ENCODE measurements at regions not wholly inside any gene's neighbourhood (a gene's known extent, or its start where the extent isn't known, plus 50 kb on each side); places are given as distances from the start of the nearest gene placed in this dataset.
A peak's percentile ranks its signal among the peaks of the same experiment; 100 is the strongest.

DNA sequence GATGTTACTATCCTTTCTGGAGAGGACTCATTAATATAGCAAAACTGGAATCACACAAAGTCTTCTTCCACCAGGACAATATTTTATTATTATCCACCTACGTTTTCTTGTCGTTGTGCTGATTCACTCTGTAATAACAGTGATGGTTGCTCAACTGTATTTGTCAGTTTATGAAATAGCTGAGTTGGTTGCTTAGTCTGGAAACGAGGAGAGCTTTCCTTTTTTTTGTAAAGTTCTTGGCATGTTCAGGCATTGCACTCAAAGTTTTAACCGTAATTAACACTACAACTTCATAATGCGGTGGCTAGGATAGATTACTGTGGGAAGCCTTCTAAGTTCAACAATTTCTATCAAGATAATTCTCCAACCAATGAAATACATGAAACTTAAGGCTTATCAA, 131.2 kb downstream of the RAP2B start:
- peak overlapping the region; percentile 49 for H3K4me2 ChIP-seq

DNA sequence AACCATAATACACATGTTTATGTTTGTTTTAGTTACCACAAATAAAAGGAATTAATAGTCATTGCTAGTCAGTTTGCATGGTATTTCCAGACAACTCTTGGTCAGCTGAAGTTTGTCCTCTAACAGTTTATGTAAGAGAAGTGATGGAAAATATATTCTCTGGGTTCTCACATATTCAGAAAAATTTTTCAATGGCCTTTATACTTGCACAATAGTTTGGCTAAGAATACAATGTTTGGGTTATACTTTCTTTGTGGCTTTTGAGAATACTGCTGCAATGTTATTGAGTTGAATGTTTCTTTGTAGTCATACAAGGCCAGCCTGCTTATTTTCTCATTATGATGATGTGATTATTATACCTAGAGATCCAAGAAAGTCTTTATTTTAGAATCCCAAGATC, 133.9 kb downstream of the RAP2B start:
- POLR2A ChIA-PET: no interaction called here
- no peak for FAIRE-seq
- CTCF ChIA-PET: no interaction called here

More for the DNA sequence above, 131.2 kb downstream of the RAP2B start:
- Histone ChIP-seq H3K27ac (peak overlapping the region; percentile 25 to 49; a peak in 4 of 6 replicates), H3K4me3 (no peak overlapping the region), H3K4me1 (peaks cover 19% of the 10 kb centered on the region; the same call in 2 of the 3 replicates), H3K9me3 (no peaks in the 10 kb centered on the region)
- CTCF ChIA-PET: interaction anchor here (1.7 kb wide), 1 partner anchor 13 kb away, joined by 3 read pairs; no protein-coding TSS in a partner anchor
- FAIRE-seq (peak; percentile 46), DNase-seq (ENCODE audit: low read depth in 1 of 2, low spot score in 1 of 2) (no peak), ATAC-seq (peak; percentile 52 to 59; a peak in 3 of 6 replicates)
- TF ChIP-seq, protein P1, sequence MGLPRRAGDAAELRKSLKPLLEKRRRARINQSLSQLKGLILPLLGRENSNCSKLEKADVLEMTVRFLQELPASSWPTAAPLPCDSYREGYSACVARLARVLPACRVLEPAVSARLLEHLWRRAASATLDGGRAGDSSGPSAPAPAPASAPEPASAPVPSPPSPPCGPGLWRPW (IDR thresholded peaks at IDR 0.05): no peak
- TF ChIP-seq CEBPB (IDR thresholded peaks at IDR 0.05): peak; percentile 14 to 54; a peak in 1 of 4 replicates
- POLR2A ChIA-PET: interaction anchor here (1.6 kb wide), 1 partner anchor 132 kb away, joined by 11 read pairs; no protein-coding TSS in a partner anchor
- WGBS (ENCODE audit: missing lambda C conversion rate): 33% methylated on average over 5 of the region's 5 CpGs

DNA sequence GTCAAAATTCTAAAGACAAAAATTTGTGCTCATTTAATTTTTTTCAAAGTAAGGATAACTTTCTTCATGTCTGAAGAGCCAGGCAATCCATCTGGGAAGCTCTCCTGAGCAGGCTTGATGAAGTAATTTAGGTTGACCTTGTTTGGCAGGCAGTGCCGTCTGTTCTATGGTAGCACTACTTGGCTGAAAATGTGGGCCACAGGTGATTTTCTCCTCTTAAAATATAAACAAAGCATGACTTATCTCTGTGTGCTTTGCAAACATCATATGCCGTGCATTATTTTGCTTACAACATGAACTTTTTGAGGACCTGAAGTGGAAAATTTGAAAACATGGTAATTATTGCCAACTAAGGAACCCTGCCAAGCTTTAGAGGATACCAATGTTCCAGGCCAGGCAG, 143.2 kb downstream of the RAP2B start:
- no peaks in the 10 kb centered on the region for H3K4me1 ChIP-seq
- TF ChIP-seq RARB (CRISPR knock-in tag; IDR thresholded peaks at IDR 0.05): no peak
- no peak for DNase-seq (ENCODE audit: low read depth in 1 of 2, low spot score in 1 of 2)
- FAIRE-seq: no peak
- 38% methylated on average over 2 of the region's 2 CpGs for WGBS (ENCODE audit: missing lambda C conversion rate)
- H3K27ac ChIP-seq: no peak overlapping the region
- ChIA-PET POLR2A (no interaction called here), CTCF (no interaction called here)
- H3K4me3 ChIP-seq: no peak overlapping the region
- no peaks in the 10 kb centered on the region for H3K9me3 ChIP-seq
- ATAC-seq: no peak
- H3K4me2 ChIP-seq: no peak overlapping the region

More for the DNA sequence above, 133.9 kb downstream of the RAP2B start:
- ATAC-seq (no peak), DNase-seq (ENCODE audit: low read depth in 1 of 2, low spot score in 1 of 2) (no peak)
- Histone ChIP-seq H3K27ac (no peak overlapping the region), H3K4me3 (no peak overlapping the region), H3K9me3 (no peaks in the 10 kb centered on the region), H3K4me2 (no peak overlapping the region), H3K4me1 (peaks cover 9% of the 10 kb centered on the region; the same call in 1 of the 3 replicates)
- TF ChIP-seq, protein P2, sequence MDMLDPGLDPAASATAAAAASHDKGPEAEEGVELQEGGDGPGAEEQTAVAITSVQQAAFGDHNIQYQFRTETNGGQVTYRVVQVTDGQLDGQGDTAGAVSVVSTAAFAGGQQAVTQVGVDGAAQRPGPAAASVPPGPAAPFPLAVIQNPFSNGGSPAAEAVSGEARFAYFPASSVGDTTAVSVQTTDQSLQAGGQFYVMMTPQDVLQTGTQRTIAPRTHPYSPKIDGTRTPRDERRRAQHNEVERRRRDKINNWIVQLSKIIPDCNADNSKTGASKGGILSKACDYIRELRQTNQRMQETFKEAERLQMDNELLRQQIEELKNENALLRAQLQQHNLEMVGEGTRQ (IDR thresholded peaks at IDR 0.05): no peak
- TF ChIP-seq RARB (CRISPR knock-in tag; IDR thresholded peaks at IDR 0.05) (no peak), POLR2AphosphoS2 (conservative IDR thresholded peaks at IDR 0.05; ENCODE audit: low read length) (no peak), JUN (IDR thresholded peaks at IDR 0.05) (no peak), POLR2A (IDR thresholded peaks at IDR 0.05; ENCODE audit: low read length) (no peak), BHLHE40 (IDR thresholded peaks at IDR 0.05; ENCODE audit: low read depth, low read length) (no peak), MAZ (IDR thresholded peaks at IDR 0.05; ENCODE audit: borderline replicate concordance, low read depth, low read length) (no peak), RFX5 (IDR thresholded peaks at IDR 0.05) (no peak), EHF (CRISPR knock-in tag; IDR thresholded peaks at IDR 0.05) (no peak), ZNF302 (CRISPR knock-in tag; IDR thresholded peaks at IDR 0.05) (no peak), SMC3 (IDR thresholded peaks at IDR 0.05) (no peak), KDM5A (IDR thresholded peaks at IDR 0.05) (no peak)
- TF ChIP-seq, protein P3, sequence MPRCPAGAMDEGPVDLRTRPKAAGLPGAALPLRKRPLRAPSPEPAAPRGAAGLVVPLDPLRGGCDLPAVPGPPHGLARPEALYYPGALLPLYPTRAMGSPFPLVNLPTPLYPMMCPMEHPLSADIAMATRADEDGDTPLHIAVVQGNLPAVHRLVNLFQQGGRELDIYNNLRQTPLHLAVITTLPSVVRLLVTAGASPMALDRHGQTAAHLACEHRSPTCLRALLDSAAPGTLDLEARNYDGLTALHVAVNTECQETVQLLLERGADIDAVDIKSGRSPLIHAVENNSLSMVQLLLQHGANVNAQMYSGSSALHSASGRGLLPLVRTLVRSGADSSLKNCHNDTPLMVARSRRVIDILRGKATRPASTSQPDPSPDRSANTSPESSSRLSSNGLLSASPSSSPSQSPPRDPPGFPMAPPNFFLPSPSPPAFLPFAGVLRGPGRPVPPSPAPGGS (IDR thresholded peaks at IDR 0.05): no peak

DNA sequence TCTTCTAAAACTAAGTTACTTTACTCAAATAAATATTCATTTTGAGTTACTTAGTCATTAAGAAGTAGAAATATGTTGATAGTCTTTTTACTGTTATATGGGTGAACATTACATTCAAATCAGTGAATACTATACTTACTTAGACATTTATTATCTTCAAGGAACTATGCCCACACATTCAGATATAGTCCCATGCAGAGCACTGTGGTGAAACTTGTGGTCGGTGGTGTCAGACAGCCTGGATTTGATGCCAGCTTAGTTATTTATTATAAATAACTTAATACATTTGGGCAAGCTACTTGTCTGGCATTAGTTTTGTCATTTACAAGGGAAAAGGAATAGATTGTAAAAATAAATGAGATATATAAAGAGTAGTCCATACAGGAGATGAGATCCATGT, 149.5 kb downstream of the RAP2B start:
- ChIA-PET POLR2A (interaction anchor here (0.7 kb wide), 1 partner anchor 50 kb away, joined by 5 read pairs; no protein-coding TSS in a partner anchor), CTCF (no interaction called here)
- Histone ChIP-seq H3K4me3 (no peak overlapping the region), H3K4me1 (0 out of 3 replicates have a peak, but pooled peaks cover 2% of the 10 kb centered on the region), H3K27ac (no peak overlapping the region), H3K9me3 (no peaks in the 10 kb centered on the region), H3K4me2 (no peak overlapping the region)
- no peak for FAIRE-seq
- 88% methylated on average over 1 of the region's 1 CpG for WGBS (ENCODE audit: missing lambda C conversion rate)
- TF ChIP-seq TP53 (CRISPR knock-in tag; IDR thresholded peaks at IDR 0.05) (no peak), FOXS1 (CRISPR knock-in tag; IDR thresholded peaks at IDR 0.05) (no peak), ZNF302 (CRISPR knock-in tag; IDR thresholded peaks at IDR 0.05) (no peak), SMC3 (IDR thresholded peaks at IDR 0.05) (no peak), JUN (IDR thresholded peaks at IDR 0.05) (no peak), NR3C1 (IDR thresholded peaks at IDR 0.05) (no peak), BHLHE40 (IDR thresholded peaks at IDR 0.05; ENCODE audit: low read depth, low read length) (no peak), MAZ (IDR thresholded peaks at IDR 0.05; ENCODE audit: borderline replicate concordance, low read depth, low read length) (no peak)
- TF ChIP-seq, protein P4, sequence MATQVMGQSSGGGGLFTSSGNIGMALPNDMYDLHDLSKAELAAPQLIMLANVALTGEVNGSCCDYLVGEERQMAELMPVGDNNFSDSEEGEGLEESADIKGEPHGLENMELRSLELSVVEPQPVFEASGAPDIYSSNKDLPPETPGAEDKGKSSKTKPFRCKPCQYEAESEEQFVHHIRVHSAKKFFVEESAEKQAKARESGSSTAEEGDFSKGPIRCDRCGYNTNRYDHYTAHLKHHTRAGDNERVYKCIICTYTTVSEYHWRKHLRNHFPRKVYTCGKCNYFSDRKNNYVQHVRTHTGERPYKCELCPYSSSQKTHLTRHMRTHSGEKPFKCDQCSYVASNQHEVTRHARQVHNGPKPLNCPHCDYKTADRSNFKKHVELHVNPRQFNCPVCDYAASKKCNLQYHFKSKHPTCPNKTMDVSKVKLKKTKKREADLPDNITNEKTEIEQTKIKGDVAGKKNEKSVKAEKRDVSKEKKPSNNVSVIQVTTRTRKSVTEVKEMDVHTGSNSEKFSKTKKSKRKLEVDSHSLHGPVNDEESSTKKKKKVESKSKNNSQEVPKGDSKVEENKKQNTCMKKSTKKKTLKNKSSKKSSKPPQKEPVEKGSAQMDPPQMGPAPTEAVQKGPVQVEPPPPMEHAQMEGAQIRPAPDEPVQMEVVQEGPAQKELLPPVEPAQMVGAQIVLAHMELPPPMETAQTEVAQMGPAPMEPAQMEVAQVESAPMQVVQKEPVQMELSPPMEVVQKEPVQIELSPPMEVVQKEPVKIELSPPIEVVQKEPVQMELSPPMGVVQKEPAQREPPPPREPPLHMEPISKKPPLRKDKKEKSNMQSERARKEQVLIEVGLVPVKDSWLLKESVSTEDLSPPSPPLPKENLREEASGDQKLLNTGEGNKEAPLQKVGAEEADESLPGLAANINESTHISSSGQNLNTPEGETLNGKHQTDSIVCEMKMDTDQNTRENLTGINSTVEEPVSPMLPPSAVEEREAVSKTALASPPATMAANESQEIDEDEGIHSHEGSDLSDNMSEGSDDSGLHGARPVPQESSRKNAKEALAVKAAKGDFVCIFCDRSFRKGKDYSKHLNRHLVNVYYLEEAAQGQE (IDR thresholded peaks at IDR 0.05): no peak
- TF ChIP-seq, protein P5, sequence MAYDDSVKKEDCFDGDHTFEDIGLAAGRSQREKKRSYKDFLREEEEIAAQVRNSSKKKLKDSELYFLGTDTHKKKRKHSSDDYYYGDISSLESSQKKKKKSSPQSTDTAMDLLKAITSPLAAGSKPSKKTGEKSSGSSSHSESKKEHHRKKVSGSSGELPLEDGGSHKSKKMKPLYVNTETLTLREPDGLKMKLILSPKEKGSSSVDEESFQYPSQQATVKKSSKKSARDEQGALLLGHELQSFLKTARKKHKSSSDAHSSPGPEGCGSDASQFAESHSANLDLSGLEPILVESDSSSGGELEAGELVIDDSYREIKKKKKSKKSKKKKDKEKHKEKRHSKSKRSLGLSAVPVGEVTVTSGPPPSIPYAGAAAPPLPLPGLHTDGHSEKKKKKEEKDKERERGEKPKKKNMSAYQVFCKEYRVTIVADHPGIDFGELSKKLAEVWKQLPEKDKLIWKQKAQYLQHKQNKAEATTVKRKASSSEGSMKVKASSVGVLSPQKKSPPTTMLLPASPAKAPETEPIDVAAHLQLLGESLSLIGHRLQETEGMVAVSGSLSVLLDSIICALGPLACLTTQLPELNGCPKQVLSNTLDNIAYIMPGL (CRISPR knock-in tag; IDR thresholded peaks at IDR 0.05; ENCODE audit: borderline replicate concordance): no peak
- TF ChIP-seq, protein P6, sequence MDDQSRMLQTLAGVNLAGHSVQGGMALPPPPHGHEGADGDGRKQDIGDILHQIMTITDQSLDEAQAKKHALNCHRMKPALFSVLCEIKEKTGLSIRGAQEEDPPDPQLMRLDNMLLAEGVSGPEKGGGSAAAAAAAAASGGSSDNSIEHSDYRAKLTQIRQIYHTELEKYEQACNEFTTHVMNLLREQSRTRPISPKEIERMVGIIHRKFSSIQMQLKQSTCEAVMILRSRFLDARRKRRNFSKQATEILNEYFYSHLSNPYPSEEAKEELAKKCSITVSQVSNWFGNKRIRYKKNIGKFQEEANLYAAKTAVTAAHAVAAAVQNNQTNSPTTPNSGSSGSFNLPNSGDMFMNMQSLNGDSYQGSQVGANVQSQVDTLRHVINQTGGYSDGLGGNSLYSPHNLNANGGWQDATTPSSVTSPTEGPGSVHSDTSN (IDR thresholded peaks at IDR 0.05): no peak
- ATAC-seq: no peak
- DNase-seq (ENCODE audit: low read depth in 1 of 2, low spot score in 1 of 2): no peak

Data from A549 (cell line).